Astrocyte (in vitro differentiated cells and primary cell): ENCODE measurements at regions not wholly inside any gene's neighbourhood (a gene's known extent, or its start where the extent isn't known, plus 50 kb on each side); places are given as distances from the start of the nearest gene placed in this dataset.
A peak's percentile ranks its signal among the peaks of the same experiment; 100 is the strongest.

ENCODE experiments used
- DNase-seq: peaks from one replicate; pipeline ENCODE4 v3.0.0-alpha.2; 2010; ENCODE audit warnings: low read depth
- FAIRE-seq: peaks from 2 replicates; lab custom pipeline; 2011; peaks lifted over from hg19 to GRCh38; lab: Jason Lieb, UNC
- H2AFZ ChIP-seq: 2 replicates; pipeline ENCODE4 v1.6.0; 2012; ENCODE audit warnings: low read depth, low read length, inconsistent platforms
- H3K27ac ChIP-seq: 2 replicates; pipeline ENCODE4 v1.5.1; 2011; ENCODE audit warnings: low read depth, low read length, inconsistent platforms
- H3K27me3 ChIP-seq: 2 replicates; pipeline ENCODE4 v1.6.0; 2011; ENCODE audit warnings: low read length, inconsistent platforms; ENCODE audit not compliant: insufficient read depth
- H3K36me3 ChIP-seq: 2 replicates; pipeline ENCODE4 v1.5.1; 2011; ENCODE audit warnings: low read length, inconsistent platforms; ENCODE audit not compliant: insufficient read depth
- H3K4me1 ChIP-seq: 2 replicates; pipeline ENCODE4 v1.5.1; 2011; ENCODE audit warnings: low read length, inconsistent platforms; ENCODE audit not compliant: insufficient read depth
- H3K4me2 ChIP-seq: 2 replicates; pipeline ENCODE4 v1.6.0; 2012; ENCODE audit warnings: low read length, inconsistent platforms
- H3K4me3 ChIP-seq: 2 replicates; pipeline ENCODE4 v1.5.1; 2011; ENCODE audit warnings: low read depth, mild to moderate bottlenecking, low read length, inconsistent platforms; ENCODE audit not compliant: insufficient read depth
- H3K79me2 ChIP-seq: 2 replicates; pipeline ENCODE4 v1.6.0; 2012; ENCODE audit warnings: mild to moderate bottlenecking, low read length, inconsistent platforms; ENCODE audit not compliant: insufficient read depth
- H3K9ac ChIP-seq: 2 replicates; pipeline ENCODE4 v1.6.0; 2012; ENCODE audit warnings: mild to moderate bottlenecking, low read length, inconsistent platforms
- H3K9me3 ChIP-seq: 2 replicates; pipeline ENCODE4 v1.5.1; 2012; ENCODE audit warnings: low read depth, mild to moderate bottlenecking, low read length, inconsistent platforms; ENCODE audit not compliant: insufficient read depth
- H4K20me1 ChIP-seq: 2 replicates; pipeline ENCODE4 v1.6.0; 2012; ENCODE audit warnings: low read length, inconsistent platforms; ENCODE audit not compliant: insufficient read depth
- H3K27ac Mint-ChIP-seq: one replicate; pipeline ENCODE4 v1.8.0; 2021; ENCODE audit warnings: mild to moderate bottlenecking, mixed read lengths; ENCODE audit not compliant: unreplicated experiment
- H3K27me3 Mint-ChIP-seq: one replicate; pipeline ENCODE4 v1.8.0; 2021; ENCODE audit warnings: low read depth, mixed read lengths; ENCODE audit not compliant: unreplicated experiment
- H3K36me3 Mint-ChIP-seq: one replicate; pipeline ENCODE4 v1.8.0; 2021; ENCODE audit warnings: low read depth, mixed read lengths; ENCODE audit not compliant: unreplicated experiment
- H3K4me1 Mint-ChIP-seq: one replicate; pipeline ENCODE4 v1.8.0; 2021; ENCODE audit warnings: low read depth, mixed read lengths; ENCODE audit not compliant: unreplicated experiment
- H3K4me3 Mint-ChIP-seq: one replicate; pipeline ENCODE4 v1.8.0; 2021; ENCODE audit warnings: mild to moderate bottlenecking, moderate library complexity, mixed read lengths; ENCODE audit not compliant: unreplicated experiment
- H3K9me3 Mint-ChIP-seq: one replicate; pipeline ENCODE4 v1.8.0; 2021; ENCODE audit warnings: mild to moderate bottlenecking, mixed read lengths; ENCODE audit not compliant: unreplicated experiment
- CTCF ChIP-seq: IDR thresholded peaks from 2 replicates; pipeline ENCODE4 v1.5.1; 2011; ENCODE audit warnings: low read depth, mild to moderate bottlenecking, inconsistent platforms, low read length, moderate library complexity; ENCODE audit not compliant: insufficient read depth
- EZH2 ChIP-seq: IDR thresholded peaks from 2 replicates; pipeline ENCODE4 v1.6.1; 2012; ENCODE audit warnings: mild to moderate bottlenecking, low read length, inconsistent platforms; ENCODE audit not compliant: insufficient read depth

- TF ChIP-seq CTCF (no peak), EZH2 (no peak)
- Mint-ChIP-seq H3K4me1 (no peaks in the 10 kb centered on the region), H3K4me3 (no peak overlapping the region), H3K27me3 (no peaks in the 10 kb centered on the region), H3K27ac (no peak overlapping the region), H3K36me3 (no peaks in the 10 kb centered on the region), H3K9me3 (peaks cover 8% of the 10 kb centered on the region)
- no peaks in the 10 kb centered on the region for H3K36me3 ChIP-seq
- no peak overlapping the region for H3K4me3 ChIP-seq
- DNase-seq (peak; percentile 92), FAIRE-seq (no peak)
- H3K4me2 ChIP-seq: peak overlapping the region; percentile 9
- H3K79me2 ChIP-seq: no peaks in the 10 kb centered on the region
- H3K27ac ChIP-seq: peak overlapping the region; percentile 47
- H3K27me3 ChIP-seq: no peaks in the 10 kb centered on the region
- H3K4me1 ChIP-seq: peaks cover 12% of the 10 kb centered on the region
- no peak overlapping the region for H3K9ac ChIP-seq
- no peaks in the 10 kb centered on the region for H4K20me1 ChIP-seq
- H2AFZ ChIP-seq: no peak overlapping the region
- no peaks in the 10 kb centered on the region for H3K9me3 ChIP-seq
These were observed 638.3 kb upstream of the TMEM132C start for GRCh38 chr12:127628645-127629044.

- no peaks in the 10 kb centered on the region for H3K27me3 ChIP-seq
- no peaks in the 10 kb centered on the region for H3K36me3 ChIP-seq
- H3K4me1 Mint-ChIP-seq: no peaks in the 10 kb centered on the region
- H3K9me3 ChIP-seq: no peaks in the 10 kb centered on the region
- H3K27me3 Mint-ChIP-seq: no peaks in the 10 kb centered on the region
- FAIRE-seq (peak; percentile 92), DNase-seq (peak; percentile 55)
- H3K4me1 ChIP-seq: peaks cover 12% of the 10 kb centered on the region
- H3K36me3 Mint-ChIP-seq: no peaks in the 10 kb centered on the region
- no peaks in the 10 kb centered on the region for H3K79me2 ChIP-seq
- no peak overlapping the region for H3K4me3 ChIP-seq
- H3K27ac ChIP-seq: peak overlapping the region; percentile 47
- TF ChIP-seq EZH2: no peak
- no peak for TF ChIP-seq CTCF
- no peak overlapping the region for H2AFZ ChIP-seq
- no peak overlapping the region for H3K9ac ChIP-seq
- no peaks in the 10 kb centered on the region for H4K20me1 ChIP-seq
- peaks cover 8% of the 10 kb centered on the region for H3K9me3 Mint-ChIP-seq
- peak overlapping the region; percentile 9 for H3K4me2 ChIP-seq
- H3K27ac Mint-ChIP-seq: no peak overlapping the region
- H3K4me3 Mint-ChIP-seq: no peak overlapping the region
These were observed 637.7 kb upstream of the TMEM132C start for GRCh38 chr12:127629066-127629820.

- no peak overlapping the region for H3K4me3 ChIP-seq
These were observed 634.5 kb upstream of the TMEM132C start for GRCh38 chr12:127632461-127632860.

More at GRCh38 chr12:127632461-127632860, 634.5 kb upstream of the TMEM132C start:
- Histone ChIP-seq H4K20me1 (no peaks in the 10 kb centered on the region), H3K4me2 (no peak overlapping the region), H3K79me2 (no peaks in the 10 kb centered on the region), H3K27ac (no peak overlapping the region), H3K9me3 (no peaks in the 10 kb centered on the region), H3K9ac (no peak overlapping the region), H2AFZ (no peak overlapping the region), H3K4me1 (peaks cover 12% of the 10 kb centered on the region), H3K27me3 (no peaks in the 10 kb centered on the region), H3K36me3 (no peaks in the 10 kb centered on the region)
- H3K4me3 Mint-ChIP-seq: no peak overlapping the region
- H3K27me3 Mint-ChIP-seq: no peaks in the 10 kb centered on the region
- no peak for FAIRE-seq
- H3K36me3 Mint-ChIP-seq: no peaks in the 10 kb centered on the region
- TF ChIP-seq CTCF (no peak), EZH2 (no peak)
- DNase-seq: no peak
- no peaks in the 10 kb centered on the region for H3K4me1 Mint-ChIP-seq
- H3K9me3 Mint-ChIP-seq: peaks cover 5% of the 10 kb centered on the region
- H3K27ac Mint-ChIP-seq: no peak overlapping the region
